K562 (cell line): ENCODE measurements at regions not wholly inside any gene's neighbourhood (a gene's known extent, or its start where the extent isn't known, plus 50 kb on each side); places are given as distances from the start of the nearest gene placed in this dataset.

Source experiments
- ATAC-seq: fragments of 200-7000 bp; cut with Tn5 transposase; 3 replicates; pipeline ENCODE4 v1.9.1; 2020; ENCODE audit warnings: moderate library complexity
- BruUV-seq: library from RNA; stranded (reverse); fragments of 400-500 nt; replicated peaks from 2 replicates; lab custom pipeline; 2021; lab: Mats Ljungman, UMichigan
- CTCF ChIA-PET: fragments of 300-600 bp; formaldehyde crosslinking; extraction: SDS; loops from one replicate; lab custom pipeline; 2021; ENCODE audit warnings: low intra/inter-chr PET ratio; lab: Yijun Ruan, JAX
- POLR2A ChIA-PET: fragments of 300-600, 350-650 bp; sonication (Branson Sonifier 250); formaldehyde crosslinking; extraction: SDS; loops from one replicate; lab custom pipeline; 2021; ENCODE audit warnings: antibody characterized with exemption, inconsistent platforms; lab: Yijun Ruan, JAX
- DNase-seq, 4 experiments: peaks; one replicate each; pipeline versions ENCODE4 v3.0.0 to v3.0.0-alpha.2; 2011 to 2018; ENCODE audit warnings: low spot score in 3 of 4, mixed read lengths in 3 of 4; ENCODE audit errors: extremely low read depth in 1 of 4
- FAIRE-seq: peaks from 2 replicates; lab custom pipeline; 2011; peaks lifted over from hg19 to GRCh38; lab: Jason Lieb, UNC
- H2AFZ ChIP-seq: 2 replicates; pipeline ENCODE4 v1.6.0; 2011; ENCODE audit warnings: low read depth, low read length, control low read depth, inconsistent platforms
- H3K27ac ChIP-seq: fragments of 200-600 bp; 3 replicates; pipeline ENCODE4 v1.8.0; 2011; ENCODE audit warnings: low read depth, mild to moderate bottlenecking, control low read depth, inconsistent platforms, low read length, moderate library complexity, mixed read lengths; ENCODE audit errors: extremely low read depth
- H3K27me3 ChIP-seq, 2 experiments: fragments of 300-600 bp in 1 of 2; 2 replicates in 1 of 2; 3 replicates in 1 of 2; pipeline versions ENCODE4 v1.6.0 to v1.8.0; 2011; ENCODE audit warnings: inconsistent platforms in 2 of 2, low read length in 2 of 2, mild to moderate bottlenecking in 1 of 2, mixed read lengths in 1 of 2, moderate library complexity in 1 of 2; ENCODE audit not compliant: control insufficient read depth in 2 of 2, insufficient read depth in 2 of 2
- H3K36me3 ChIP-seq: fragments of 300-600 bp; 3 replicates; pipeline ENCODE4 v1.8.0; 2011; ENCODE audit warnings: mild to moderate bottlenecking, low read length, inconsistent platforms; ENCODE audit not compliant: control insufficient read depth, insufficient read depth
- H3K4me1 ChIP-seq, 2 experiments: fragments of 200-600 bp in 1 of 2; replicated peaks in 1 of 2; 2 replicates in 1 of 2; 3 replicates in 1 of 2; pipeline versions ENCODE4 v1.5.1 to v1.8.0; 2011; ENCODE audit warnings: inconsistent platforms in 2 of 2, low read length in 2 of 2, mild to moderate bottlenecking in 1 of 2, mixed read lengths in 1 of 2, moderate library complexity in 1 of 2; ENCODE audit not compliant: control insufficient read depth in 2 of 2, insufficient read depth in 2 of 2
- H3K4me2 ChIP-seq: 2 replicates; pipeline ENCODE4 v1.6.1; 2011; ENCODE audit warnings: low read length, control low read depth, inconsistent platforms, mixed read lengths; ENCODE audit not compliant: insufficient read depth
- H3K4me3 ChIP-seq: fragments of 200-600 bp; sonication (generic), shearing (Covaris generic); 2 replicates; pipeline ENCODE4 v1.5.1; 2016; ENCODE audit warnings: control low read depth, inconsistent platforms
- H3K79me2 ChIP-seq: fragments of 200-600 bp; 3 replicates; pipeline ENCODE4 v1.8.0; 2011; ENCODE audit warnings: low read length, inconsistent platforms; ENCODE audit not compliant: control insufficient read depth, insufficient read depth
- H3K9ac ChIP-seq, 2 experiments: 2 replicates each; pipeline versions ENCODE4 v1.6.0 to v1.6.1; 2011; ENCODE audit warnings: low read depth in 2 of 2, low read length in 2 of 2, control low read depth in 1 of 2, inconsistent platforms in 1 of 2, mild to moderate bottlenecking in 1 of 2, mixed read lengths in 1 of 2; ENCODE audit not compliant: insufficient read depth in 1 of 2
- H3K9me1 ChIP-seq: one replicate; pipeline ENCODE4 v1.6.0; 2011; ENCODE audit warnings: inconsistent platforms, mild to moderate bottlenecking, low read length, moderate library complexity; ENCODE audit not compliant: control insufficient read depth, insufficient read depth
- H3K9me3 ChIP-seq: replicated peaks from 2 replicates; pipeline ENCODE4 v1.5.1; 2011; ENCODE audit warnings: low read depth, low read length, inconsistent platforms; ENCODE audit not compliant: control insufficient read depth, insufficient read depth
- H4K20me1 ChIP-seq: replicated peaks from 2 replicates; pipeline ENCODE4 v1.6.1; 2011; ENCODE audit warnings: low read length, inconsistent platforms, mixed read lengths; ENCODE audit not compliant: control insufficient read depth, insufficient read depth
- MTA1 ChIP-seq: fragments of 450-650 bp; IDR thresholded peaks from 2 replicates; pipeline ENCODE4 v1.6.1; 2017; ENCODE audit warnings: borderline replicate concordance
- OTX1 ChIP-seq: fragments of 450-650 bp; formaldehyde crosslinking; IDR thresholded peaks from 2 replicates; pipeline ENCODE4 v1.4.0; 2022; ENCODE audit warnings: mild to moderate bottlenecking
- ZC3H8 ChIP-seq: fragments of 450-650 bp; IDR thresholded peaks from 2 replicates; pipeline ENCODE4 v1.6.1; 2017
- ZNF518B ChIP-seq: fragments of 250-450 bp; sonication (Bioruptor Pico); IDR thresholded peaks from 2 replicates; pipeline ENCODE4 v1.5.0; 2021; ENCODE audit warnings: mild to moderate bottlenecking, moderate library complexity
- WGBS: fragments of 100-300 bp; shearing (Covaris generic); methylation state at CpG from one replicate; pipeline ENCODE4 v1.1.6; 2016; ENCODE audit warnings: low coverage, mixed read lengths; ENCODE audit not compliant: insufficient coverage; ENCODE audit errors: missing lambda C conversion rate; 5-methylcytosine and 5-hydroxymethylcytosine counted together
- in situ Hi-C: fragments of 300-500 bp; cut with MboI; formaldehyde crosslinking; loops from 4 replicates; pipeline ENCODE4 v1.15.0; 2018; ENCODE audit warnings: inconsistent platforms, mixed read lengths
- intact Hi-C: fragments of 100-400 bp; cut with micrococcal nuclease; formaldehyde crosslinking; loops from 2 replicates; pipeline ENCODE4 v1.14.2; 2022
- TF ChIP-seq, protein P1 (sequence below): fragments of 450-650 bp; IDR thresholded peaks from 2 replicates; pipeline ENCODE4 v1.6.1; 2016; ENCODE audit warnings: missing biosample characterization, missing genetic modification characterization

- WGBS = 0% methylated on average over 1 of the region's 1 CpG
- H3K36me3 ChIP-seq = no peaks in the 10 kb centered on the region
- DNase-seq (no peak), FAIRE-seq (no peak), ATAC-seq (no peak)
- no peaks in the 10 kb centered on the region for H3K79me2 ChIP-seq
- H3K9me1 ChIP-seq = no peaks in the 10 kb centered on the region
- intact Hi-C loops = no loop called here
- no peaks in the 10 kb centered on the region for H3K27me3 ChIP-seq
- H3K4me3 ChIP-seq = no peak overlapping the region
- H3K4me2 ChIP-seq = no peak overlapping the region
- CTCF ChIA-PET = no interaction called here
- TF ChIP-seq OTX1 (CRISPR knock-in tag) (no peak), MTA1 (no peak), ZC3H8 (no peak), ZNF518B (CRISPR knock-in tag) (no peak)
- TF ChIP-seq, protein P1, sequence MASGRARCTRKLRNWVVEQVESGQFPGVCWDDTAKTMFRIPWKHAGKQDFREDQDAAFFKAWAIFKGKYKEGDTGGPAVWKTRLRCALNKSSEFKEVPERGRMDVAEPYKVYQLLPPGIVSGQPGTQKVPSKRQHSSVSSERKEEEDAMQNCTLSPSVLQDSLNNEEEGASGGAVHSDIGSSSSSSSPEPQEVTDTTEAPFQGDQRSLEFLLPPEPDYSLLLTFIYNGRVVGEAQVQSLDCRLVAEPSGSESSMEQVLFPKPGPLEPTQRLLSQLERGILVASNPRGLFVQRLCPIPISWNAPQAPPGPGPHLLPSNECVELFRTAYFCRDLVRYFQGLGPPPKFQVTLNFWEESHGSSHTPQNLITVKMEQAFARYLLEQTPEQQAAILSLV (tag) = no peak
- in situ Hi-C loops = no loop called here
- no peak overlapping the region for H2AFZ ChIP-seq
- H3K27ac ChIP-seq = no peak overlapping the region
- H3K4me1 ChIP-seq = no peaks in the 10 kb centered on the region
- no peaks in the 10 kb centered on the region for H4K20me1 ChIP-seq
- no peak overlapping the region for H3K9ac ChIP-seq
- no TSS peak for BruUV-seq
- POLR2A ChIA-PET = no interaction called here
- no peaks in the 10 kb centered on the region; the same call in 1 of the 2 replicates for H3K9me3 ChIP-seq
Measured at GRCh38 chr4:142925161-142925560, 79.1 kb upstream of the INPP4B start.
